ENCODE measurements at regions not wholly inside any gene's neighbourhood (a gene's known extent, or its start where the extent isn't known, plus 50 kb on each side); places are given as distances from the start of the nearest gene placed in this dataset.
"Not testable (repeated sequence)": the region's sequence is repeated elsewhere in the genome, so short reads cannot be mapped to it uniquely, and the experiment has no call there.

DNA sequence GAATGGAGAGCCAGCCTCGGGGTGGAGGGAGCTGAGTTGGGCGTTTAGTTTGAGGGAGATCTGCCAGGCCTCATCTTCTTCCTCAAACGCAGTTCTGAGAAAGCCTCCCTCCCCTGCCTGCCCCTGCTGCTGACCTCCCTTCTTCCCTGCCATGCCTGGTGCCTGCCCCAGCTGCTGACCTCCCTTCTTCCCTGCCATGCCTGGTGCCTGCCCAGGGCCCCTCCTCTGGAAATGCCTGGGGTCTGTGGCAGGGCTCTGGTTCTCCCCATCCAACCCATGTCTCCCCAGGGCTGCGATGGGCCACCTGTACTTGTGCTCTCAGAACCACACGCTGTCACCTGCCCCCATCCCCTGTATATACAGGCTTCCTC lies 114.6 kb downstream of the VEGFA start:
- DNase-seq (ENCODE audit: low read depth): no peak

DNA sequence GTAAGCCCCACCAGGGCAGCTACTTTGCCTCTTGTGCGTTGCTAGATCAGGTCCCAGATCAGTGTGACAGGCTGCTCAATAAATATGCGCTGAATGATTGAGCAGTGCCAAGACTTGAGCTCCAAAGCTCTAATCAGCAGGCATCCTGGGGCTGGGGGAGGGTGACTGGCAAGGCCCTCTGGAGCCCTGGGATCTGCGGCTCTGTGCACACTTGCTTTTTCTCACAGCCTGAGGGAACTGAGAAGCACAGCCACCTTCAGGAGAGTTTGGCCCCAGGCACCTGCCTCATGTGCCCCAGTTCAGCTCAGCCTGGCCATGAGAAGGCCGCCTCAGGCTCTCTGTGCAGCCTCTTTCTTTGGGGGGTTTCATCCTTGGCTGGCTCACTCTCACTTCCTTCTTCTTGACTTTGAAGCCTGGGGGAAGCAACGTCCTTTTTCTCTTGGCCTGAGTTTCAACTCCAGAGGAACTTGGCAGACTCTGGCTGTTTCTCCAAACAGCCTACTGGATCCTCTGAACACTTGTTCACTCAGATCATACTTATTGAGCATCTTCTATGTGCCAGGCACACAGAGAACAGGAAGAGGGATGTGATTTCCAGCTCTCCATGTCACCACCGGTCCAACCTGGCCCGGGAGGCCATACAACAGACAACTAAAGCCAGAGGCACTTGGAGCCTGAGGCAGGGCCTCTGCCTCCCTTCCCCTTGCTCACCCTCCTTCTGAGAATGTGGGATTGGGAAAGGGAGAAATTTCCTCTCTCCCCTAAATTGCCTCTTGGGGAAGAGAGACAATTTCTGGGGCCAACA lies 114.0 kb downstream of the VEGFA start:
- no peak for DNase-seq (ENCODE audit: low read depth)

DNA sequence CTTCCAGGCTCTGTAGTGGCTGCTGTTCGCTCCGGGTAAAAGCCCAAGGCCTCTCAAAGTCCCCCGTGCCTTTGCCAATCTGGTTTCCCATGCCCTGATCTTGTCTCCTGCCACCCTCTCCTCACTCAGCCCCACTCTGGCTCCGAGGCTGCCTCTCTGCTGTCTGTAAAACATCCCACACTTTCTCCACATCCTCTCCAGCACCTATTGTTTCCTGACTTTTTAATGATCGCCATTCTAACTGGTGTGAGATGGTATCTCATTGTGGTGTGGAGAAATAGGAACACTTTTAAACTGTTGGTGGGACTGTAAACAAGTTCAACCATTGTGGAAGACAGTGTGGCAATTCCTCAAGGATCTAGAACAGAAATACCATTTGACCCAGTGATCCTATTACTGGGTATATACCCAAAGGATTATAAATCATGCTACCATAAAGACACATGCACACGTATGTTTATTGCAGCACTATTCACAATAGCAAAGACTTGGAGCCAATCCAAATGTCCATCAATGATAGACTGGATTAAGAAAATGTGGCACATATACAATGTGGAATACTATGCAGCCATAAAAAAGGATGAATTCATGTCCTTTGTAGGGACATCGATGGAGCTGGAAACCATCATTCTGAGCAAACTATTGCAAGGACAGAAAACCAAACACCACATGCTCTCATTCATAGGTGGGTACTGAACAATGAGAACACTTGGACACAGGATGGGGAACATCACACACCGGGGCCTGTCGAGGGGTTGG lies 112.9 kb downstream of the VEGFA start:
- DNase-seq (ENCODE audit: low read depth): not testable (repeated sequence)

DNA sequence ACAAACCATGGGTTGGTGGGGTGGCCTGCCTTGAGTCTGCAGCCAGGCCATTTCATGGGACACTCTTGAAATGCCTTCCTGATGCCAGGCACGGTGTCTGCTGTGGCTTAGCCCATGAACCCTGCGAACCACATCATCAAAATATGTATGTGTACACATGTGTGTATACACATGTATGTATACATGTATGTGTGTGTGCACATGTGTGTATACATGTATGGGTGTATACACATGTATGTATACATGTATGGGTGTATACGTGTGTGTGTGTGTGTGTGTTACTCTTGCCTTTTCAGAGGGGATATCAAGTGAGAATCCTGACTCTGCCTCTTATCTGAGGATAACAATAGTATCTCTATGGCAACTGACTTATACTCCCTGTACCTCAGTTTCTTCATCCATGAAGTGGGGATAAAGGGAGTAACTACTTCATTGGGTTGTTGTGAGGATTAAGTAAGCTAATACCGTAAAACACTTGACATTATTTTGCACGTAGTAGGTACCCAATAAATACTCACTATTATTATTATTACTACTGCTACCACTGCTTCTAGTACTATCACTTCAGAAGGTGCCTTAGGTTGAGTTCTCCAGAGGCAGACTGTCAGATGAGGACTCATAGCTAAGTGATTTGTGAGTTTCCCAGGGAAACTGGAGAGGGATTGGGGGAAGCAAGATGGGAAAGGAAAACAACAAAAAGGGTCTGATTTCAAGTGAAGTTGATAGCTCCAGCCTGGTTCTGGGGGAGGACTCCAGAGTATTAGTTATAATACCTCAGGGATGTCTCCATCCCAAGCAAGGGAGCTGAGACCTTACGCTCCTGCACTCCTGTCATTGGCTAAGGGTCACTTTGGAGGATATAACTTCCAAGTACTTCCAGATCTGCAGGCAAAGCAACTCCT lies 110.5 kb downstream of the VEGFA start:
- DNase-seq (ENCODE audit: low read depth): no peak

DNA sequence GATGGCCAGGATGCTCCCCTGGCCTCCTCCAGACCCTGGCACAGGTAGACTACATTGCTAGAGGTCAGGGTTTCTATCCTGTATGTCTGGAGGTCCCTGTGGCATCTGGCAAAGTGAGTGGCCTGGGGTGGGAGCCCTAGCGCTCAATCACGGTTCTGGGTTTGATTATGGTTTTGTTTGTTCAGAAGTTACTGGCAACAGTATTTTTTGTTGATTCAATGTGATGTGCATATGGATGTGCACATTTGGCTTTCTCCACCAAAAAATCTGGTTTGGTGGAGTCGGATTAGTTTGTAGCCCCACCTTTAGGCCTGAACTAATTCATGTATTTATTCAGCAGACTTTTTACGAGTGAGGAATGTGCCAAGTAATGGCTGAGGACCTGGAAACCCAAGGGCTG lies 109.7 kb downstream of the VEGFA start:
- DNase-seq (ENCODE audit: low read depth): no peak

DNA sequence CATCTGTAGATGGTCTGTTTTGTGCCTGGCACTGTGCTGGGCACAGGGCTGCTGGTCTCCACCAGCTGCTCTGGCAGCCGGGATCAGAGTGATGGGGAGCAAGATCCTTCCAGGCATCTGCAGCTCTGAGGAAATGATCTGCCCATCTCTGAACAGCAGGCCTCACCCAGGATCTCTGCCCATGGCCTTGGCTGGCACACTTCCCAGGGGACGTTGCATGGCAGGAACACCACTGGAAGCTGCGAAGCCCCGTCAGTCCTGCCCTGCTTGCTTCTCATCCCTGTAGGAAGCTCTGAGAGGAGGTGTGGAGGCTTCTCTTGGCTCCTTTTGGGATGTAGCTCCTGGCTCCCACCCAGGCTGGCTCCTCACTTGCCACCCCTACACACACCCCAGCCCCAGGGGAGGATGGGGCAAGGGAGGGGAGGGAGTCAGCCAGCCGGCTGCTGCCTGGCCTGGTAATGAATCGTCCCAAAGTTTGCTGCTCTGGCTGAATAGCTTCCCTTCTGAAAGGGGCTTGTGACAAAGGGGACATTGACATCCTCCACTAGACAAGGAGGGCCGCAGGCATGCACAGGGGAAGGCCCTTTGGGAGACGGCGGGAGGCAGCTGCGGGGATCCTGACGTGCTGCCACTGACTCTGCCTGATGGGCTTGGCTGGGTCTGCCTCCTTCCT lies 108.9 kb downstream of the VEGFA start:
- DNase-seq (ENCODE audit: low read depth): no peak

DNA sequence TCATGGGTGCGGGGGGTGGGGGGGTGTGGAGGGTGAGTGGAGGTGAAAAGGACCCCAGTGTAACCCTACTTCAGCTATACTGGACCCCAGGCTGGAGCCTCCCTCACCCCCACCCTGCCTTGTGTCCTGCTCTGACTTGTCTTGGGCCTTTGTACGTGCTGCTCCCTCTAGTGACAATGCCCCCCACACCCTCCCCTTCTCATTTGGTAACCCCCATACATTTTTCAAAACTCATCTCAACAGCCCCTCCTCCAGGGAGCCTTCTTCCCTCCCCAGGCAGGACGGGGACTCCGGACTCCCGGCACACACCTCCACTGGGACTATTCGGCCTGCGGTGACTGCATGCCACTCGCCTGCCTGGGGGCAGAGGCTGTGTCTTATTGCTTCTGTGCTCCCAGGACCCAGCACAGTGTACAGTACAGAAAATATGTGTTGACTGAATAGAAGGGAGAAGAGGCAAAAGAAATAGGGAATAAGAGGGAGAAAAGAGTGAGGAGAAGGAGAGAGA lies 108.2 kb downstream of the VEGFA start:
- DNase-seq (ENCODE audit: low read depth): no peak

DNA sequence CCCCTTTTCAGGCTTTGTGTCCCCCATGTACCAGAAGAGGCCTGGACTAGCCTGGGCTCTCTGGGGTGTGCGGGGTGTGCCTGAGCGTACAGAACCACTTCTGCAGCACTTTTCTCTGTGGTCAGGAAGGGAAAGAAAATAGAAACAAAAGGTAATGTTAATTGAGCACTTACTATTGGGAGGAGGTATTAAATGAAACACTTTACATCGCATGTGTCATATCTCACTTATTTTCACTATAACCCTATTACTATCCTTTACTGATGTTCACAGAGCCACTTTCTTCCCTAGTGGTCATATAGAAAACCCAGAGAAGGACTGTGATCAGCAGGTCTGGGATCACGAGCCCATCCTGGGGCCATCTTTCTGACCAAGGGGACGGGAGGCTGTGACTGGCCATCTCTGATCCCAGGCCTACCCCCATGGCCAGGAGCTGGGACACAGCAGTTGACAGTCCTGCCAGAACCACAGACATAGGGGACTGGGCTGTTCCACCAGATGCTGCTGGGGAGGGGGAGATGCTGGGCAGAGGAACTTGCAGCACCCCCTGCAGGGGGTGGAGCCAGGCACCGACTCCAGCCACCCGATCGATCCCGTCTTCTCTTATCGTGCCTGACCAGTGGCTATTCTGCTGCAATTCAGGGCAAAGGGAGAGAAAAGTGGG lies 107.6 kb downstream of the VEGFA start:
- DNase-seq (ENCODE audit: low read depth): no peak

DNA sequence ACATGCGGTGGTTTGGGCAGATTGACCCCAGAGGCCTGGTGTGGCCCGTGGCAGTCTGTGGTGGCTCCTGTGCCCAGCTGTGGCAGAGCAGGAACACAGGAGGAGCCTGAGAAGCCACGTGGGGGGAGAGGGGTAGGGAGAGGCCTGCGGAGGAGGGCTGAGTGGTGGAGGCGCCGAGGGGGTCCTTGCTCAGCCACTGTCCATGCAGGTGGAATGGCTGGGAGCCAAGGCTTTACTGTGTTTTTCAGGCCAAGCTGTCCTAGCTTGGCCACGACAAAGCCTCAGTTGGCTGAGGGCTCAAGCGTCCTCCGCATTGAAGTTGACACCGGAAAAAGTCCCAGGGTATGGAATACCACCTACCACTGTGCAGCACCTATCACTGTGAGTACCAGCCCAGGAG lies 107.0 kb downstream of the VEGFA start:
- no peak for DNase-seq (ENCODE audit: low read depth)

DNA sequence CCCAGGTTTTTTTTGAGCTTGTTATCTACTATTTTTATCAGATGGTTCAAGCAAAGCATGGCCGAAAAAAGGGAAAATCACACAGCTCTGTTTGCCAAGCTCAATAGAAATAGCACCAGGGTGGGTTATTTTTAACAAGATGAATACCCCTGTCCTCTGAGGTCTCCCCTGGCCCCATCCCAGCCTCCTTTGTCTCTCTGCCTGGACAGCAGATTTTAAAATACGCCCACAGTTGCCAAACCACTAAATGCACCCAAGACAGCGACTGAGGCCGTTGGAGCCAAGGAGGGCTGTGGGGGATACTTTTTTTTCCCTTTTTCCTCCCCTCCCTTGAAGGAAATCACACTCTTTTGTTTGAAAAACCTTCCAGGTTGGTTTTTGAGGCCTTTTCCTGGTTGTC lies 106.6 kb downstream of the VEGFA start:
- no peak for DNase-seq (ENCODE audit: low read depth)

DNA sequence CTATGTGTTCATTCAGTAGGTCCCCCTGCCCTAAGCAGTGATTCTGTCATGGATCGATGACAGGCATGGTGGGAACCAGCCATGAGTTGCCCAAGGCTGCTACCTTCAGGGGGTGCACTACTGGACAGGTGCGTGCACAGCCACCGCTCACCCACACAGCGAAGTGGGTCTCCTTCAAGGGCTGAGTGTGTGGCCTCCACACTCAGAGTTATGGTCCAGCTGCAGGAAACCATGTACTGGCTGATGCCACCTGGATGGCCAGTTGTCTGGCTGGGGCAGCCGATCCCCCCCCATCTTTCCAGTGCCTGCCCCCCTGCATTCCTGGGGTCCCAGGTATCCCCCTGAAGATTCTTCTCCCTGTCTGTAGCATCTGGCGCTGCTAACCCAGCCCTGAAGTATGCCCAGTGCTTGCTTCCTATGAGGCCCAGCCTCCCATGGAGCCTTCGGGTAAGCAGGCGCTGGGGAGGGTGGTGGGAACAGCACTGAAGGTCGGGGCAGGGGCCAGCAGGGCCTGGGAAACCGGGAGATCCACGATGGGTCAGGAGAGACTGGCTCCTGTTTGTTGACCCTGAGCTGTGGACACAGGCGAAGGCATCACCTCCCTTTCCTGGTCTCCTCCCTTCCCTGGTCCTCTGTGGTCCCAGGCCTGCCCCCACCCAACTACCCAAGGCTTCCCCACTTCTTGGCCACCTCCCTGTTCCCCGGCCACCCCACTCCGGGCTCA lies 106.0 kb downstream of the VEGFA start:
- no peak for DNase-seq (ENCODE audit: low read depth)

DNA sequence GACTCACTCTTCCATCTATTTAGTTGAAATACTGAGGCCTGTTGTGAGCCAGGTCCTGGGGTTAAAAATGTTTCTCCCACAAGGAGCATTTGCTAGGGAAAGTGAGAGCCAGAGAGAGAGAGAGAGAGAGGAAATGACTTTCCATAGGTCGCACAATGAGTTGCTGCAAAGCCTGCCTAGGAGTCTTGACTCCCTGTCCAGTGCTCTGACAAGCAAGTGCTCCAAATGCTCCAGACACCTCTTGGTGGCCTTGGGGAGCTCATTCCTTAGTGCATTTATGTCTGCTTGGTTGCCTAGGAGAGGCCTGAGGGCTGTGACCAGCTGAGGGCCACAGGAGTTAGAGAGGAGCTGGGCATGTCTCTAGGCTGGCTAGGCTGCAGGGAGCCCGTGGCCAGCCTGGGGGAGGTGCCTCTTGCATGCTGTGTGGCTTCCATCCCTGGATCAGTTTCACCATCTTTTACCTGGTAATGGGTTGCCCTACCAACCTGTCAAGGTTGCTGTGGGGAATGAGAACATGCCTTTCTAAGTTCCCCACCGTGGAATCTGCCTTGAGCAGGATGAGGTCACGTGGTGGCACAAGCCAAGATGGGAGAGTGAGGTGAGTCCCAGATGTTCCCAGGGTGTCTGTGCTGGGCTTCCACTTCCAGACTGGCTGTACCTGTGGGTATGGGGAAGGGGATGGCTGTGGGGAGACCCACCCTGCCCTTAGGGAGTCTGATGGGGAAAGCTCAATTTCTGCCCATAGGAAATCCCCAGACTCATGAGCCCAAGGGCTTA lies 105.0 kb downstream of the VEGFA start:
- no peak for DNase-seq (ENCODE audit: low read depth)

DNA sequence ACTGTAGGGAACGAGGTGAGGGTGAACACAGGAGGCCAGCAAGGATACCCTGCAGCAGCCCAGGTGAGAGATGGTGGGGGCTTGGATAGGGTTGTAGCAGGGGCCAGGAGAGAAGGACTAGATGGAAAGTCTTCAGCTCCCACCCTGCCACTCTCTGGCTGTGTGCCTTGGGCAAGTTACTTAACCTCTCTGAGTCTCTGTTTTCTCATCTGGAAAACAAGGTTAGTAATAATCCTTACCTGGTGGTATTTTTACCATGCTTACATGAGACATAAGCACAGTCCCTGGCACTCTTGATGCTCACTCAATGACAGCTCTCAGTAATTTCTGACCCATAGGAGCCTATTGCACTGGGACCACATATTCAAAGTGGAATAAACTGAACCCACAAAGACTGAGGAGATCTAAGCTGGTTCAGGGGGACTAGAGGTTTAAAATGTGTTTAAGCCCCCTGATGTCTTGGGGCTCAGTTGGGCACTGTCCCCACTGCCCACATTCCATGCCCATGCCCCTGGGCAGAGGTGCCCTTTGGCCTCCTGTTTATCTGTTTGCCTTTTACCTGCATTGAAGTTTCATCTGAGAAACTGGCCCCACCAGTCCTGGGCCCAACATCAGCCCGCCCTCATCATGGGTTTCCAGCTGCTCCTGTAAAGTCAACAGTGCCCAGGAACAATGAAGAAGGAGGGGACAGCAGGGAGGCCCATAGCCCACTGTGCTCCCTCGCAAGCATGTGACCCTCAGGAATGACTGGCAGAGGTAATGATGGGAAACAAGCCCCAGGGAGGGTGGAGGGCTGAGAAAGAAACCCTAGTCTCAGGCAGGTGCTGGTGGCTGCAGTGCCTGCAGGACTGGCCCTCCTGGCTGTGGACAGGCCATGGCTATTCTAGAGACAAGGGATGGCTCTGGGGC lies 104.0 kb downstream of the VEGFA start:
- no peak for DNase-seq (ENCODE audit: low read depth)

DNA sequence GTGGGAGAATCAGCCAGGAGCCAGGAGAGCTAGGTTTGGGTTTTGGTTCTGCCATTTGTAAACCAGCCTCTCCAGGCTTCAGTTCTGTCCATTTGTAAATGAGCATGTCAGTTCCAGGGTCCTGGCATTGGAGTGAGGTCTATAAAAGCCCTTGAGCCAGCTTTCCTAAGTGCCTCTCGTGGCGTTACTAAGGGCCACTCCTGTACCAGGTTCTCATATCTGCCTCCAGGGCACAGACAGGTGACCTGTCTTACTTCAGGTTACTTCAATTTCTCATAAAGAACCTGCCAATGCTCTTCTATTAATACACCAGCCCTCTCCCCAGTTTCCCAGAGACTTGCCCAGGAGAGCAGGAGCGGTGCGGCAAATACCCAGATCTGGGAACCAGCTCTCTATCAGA lies 101.9 kb downstream of the VEGFA start:
- no peak for DNase-seq (ENCODE audit: low read depth)

DNA sequence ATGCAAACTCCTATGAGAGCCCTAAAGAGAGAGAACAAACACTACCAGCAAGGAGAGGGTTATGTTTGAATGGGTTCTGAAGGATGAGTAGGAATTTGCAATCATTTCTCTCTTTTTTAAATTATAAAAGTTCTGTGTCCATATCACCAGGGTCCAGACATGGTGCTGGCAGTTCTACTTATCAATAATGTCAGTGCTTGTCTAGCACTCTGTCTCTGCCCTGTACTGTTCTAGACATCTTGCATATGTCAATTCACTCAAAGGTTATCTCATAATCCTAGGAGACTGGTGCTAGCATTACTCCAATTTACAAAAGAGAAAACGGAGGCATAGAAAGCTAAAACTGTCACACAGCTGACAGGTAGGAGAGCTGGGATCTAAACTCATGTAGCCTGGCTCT lies 101.3 kb downstream of the VEGFA start:
- DNase-seq (ENCODE audit: low read depth): no peak

DNA sequence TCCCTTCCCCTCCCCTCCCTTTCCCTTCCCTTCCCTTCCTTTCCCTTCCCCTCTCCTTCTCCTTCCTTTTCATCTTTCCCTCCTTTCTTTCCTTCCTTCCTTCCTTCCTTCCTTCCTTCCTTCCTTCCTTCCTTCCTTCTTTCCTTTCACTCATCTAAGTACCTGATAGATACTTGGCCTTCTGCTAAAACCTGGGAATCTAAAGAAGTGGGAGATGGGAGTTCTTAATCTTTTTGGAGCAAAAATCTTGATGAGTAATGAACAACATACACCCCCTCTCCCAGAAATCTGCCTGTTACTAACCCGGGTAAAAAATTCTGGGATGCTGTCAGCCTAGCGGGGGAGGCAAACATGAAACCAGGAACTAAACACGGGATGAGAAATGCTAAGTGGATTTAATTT lies 100.7 kb downstream of the VEGFA start:
- no peak for DNase-seq (ENCODE audit: low read depth)

DNA sequence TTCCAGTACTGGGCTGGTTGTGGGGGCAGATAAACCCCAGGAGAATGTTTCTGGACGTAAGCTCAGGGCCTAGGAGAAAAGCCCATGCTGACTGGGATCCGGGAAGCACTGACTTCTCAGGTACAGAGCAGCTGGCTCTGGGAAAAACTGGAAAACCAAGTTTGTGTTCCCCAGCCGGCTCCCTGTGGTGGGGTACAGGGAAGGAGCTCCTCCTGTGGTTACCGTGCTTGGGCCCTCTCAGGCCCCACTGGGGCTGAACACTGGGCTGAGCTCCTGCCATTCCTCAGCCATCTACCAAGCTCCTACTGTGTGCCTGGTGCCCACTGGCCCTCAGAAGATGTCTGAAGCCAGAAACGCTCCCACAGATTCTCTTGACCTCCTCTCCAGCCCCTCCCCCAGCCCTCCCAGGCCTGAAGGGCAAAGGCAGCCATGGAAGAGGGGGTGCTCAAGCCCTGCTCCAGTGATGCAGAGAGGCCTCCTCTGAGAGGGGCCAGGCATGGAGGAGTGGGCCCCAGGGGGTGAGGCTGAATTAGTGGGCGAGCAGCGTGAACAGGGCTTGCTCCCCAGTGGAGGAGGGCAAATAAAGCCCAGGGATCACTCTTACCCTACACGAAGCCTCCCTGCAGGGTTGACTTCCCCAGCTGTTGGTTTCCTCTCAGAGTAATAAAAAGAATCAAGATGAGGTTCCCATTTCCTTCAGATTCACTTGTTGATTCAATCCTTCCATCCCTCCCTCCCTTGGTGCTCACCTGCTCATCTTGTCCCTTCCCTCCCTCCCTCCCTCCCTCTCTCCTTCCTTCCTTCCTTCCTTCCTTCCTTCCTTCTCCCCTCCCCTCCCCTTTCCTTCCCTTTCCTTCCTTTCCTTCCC lies 100.0 kb downstream of the VEGFA start:
- DNase-seq (ENCODE audit: low read depth): no peak

Data from stimulated activated CD8-positive, alpha-beta memory T cell treated with anti-CD3 and anti-CD28 coated beads, Interleukin-12 subunit alpha, Interleukin-12 subunit beta, amount 100 ng/mL, for 4 hours (primary cell).